ENCODE measurements at regions not wholly inside any gene's neighbourhood (a gene's known extent, or its start where the extent isn't known, plus 50 kb on each side); places are given as distances from the start of the nearest gene placed in this dataset.

DNA sequence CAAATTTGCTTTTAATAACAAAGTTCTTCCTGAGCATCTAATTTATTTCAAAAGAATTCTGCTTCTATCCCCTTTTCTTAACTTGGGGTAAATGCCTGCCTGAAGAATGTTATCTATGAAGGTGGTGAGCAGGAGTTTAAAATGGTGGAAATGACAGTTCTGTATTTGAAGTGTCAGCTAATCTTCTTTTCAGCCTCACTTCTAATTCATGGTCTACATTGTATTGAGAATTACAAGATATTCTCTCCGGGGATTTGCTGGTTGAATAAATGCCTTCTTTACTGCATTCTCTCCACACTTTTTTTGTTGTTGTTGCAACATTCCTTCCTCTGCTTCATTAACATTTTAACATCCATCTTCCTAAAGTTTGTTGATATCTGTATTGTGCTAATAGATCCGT is 143.1 kb upstream of the GRIN3A start:
- TF ChIP-seq POLR2AphosphoS5 (IDR thresholded peaks at IDR 0.05; ENCODE audit: low read depth) (no peak), SPI1 (IDR thresholded peaks at IDR 0.05; ENCODE audit: borderline replicate concordance, low read depth) (no peak)
- TF ChIP-seq, protein P1, sequence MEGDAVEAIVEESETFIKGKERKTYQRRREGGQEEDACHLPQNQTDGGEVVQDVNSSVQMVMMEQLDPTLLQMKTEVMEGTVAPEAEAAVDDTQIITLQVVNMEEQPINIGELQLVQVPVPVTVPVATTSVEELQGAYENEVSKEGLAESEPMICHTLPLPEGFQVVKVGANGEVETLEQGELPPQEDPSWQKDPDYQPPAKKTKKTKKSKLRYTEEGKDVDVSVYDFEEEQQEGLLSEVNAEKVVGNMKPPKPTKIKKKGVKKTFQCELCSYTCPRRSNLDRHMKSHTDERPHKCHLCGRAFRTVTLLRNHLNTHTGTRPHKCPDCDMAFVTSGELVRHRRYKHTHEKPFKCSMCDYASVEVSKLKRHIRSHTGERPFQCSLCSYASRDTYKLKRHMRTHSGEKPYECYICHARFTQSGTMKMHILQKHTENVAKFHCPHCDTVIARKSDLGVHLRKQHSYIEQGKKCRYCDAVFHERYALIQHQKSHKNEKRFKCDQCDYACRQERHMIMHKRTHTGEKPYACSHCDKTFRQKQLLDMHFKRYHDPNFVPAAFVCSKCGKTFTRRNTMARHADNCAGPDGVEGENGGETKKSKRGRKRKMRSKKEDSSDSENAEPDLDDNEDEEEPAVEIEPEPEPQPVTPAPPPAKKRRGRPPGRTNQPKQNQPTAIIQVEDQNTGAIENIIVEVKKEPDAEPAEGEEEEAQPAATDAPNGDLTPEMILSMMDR (IDR thresholded peaks at IDR 0.05; ENCODE audit: insufficient read depth, low read length) = no peak
